Peyer's patch (tissue), 4 donors: ENCODE measurements at regions not wholly inside any gene's neighbourhood (a gene's known extent, or its start where the extent isn't known, plus 50 kb on each side); places are given as distances from the start of the nearest gene placed in this dataset.

Experiments
- POLR2A ChIP-seq, 2 donors: fragments of 450-650 bp; IDR thresholded peaks; one replicate each; pipeline ENCODE4 v1.5.1; 2017; ENCODE audit warnings: antibody characterized with exemption in 2 of 2, mild to moderate bottlenecking in 2 of 2, moderate library complexity in 2 of 2
- TF ChIP-seq, protein P1 (sequence below), 6 experiments: fragments of 450-650 bp in 4 of 6; fragments of 200-600 bp in 2 of 6; sonication (generic) in 1 of 6; IDR thresholded peaks; one replicate each; pipeline ENCODE4 v1.5.1; 2017 to 2019; ENCODE audit warnings: antibody characterized with exemption in 6 of 6, mild to moderate bottlenecking in 3 of 6, moderate library complexity in 1 of 6

DNA sequence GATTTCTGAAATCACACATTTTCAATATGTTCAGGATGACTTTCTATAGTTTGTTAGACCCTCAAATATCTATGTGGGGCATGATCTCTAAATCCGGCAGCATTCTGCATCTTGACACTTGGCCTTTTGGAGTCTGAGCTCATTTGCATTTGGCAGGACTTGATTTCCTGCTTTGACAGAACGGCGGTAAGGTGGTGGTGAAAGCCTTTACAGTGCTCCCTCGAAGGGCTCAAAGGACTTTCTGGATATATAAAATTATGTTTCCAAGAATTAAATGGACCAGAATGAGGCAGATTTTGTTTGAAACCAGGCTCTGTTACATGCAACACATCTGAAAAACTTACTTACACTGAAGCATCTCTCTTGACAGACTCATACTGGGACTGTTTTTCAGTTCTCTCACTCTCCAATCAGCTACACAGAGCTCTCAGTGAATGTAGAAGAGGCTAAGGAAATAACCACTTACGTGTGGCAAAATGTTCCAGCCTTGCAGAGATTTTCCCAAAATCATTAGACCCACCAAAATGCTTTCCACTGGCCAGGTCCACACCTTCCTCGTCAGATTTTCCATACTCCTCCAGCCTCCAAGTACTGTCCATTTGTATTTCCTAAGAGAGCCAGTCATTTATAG, 207.2 kb downstream of the SPRY2 start:
- TF ChIP-seq, protein P1, sequence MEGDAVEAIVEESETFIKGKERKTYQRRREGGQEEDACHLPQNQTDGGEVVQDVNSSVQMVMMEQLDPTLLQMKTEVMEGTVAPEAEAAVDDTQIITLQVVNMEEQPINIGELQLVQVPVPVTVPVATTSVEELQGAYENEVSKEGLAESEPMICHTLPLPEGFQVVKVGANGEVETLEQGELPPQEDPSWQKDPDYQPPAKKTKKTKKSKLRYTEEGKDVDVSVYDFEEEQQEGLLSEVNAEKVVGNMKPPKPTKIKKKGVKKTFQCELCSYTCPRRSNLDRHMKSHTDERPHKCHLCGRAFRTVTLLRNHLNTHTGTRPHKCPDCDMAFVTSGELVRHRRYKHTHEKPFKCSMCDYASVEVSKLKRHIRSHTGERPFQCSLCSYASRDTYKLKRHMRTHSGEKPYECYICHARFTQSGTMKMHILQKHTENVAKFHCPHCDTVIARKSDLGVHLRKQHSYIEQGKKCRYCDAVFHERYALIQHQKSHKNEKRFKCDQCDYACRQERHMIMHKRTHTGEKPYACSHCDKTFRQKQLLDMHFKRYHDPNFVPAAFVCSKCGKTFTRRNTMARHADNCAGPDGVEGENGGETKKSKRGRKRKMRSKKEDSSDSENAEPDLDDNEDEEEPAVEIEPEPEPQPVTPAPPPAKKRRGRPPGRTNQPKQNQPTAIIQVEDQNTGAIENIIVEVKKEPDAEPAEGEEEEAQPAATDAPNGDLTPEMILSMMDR (IDR thresholded peaks at IDR 0.05), result no peak
- TF ChIP-seq POLR2A (IDR thresholded peaks at IDR 0.05), result no peak
